HS-5 (cell line): ENCODE measurements at regions not wholly inside any gene's neighbourhood (a gene's known extent, or its start where the extent isn't known, plus 50 kb on each side); places are given as distances from the start of the nearest gene placed in this dataset.
A peak's percentile ranks its signal among the peaks of the same experiment; 100 is the strongest.

ENCODE experiments used
- DNase-seq: peaks from one replicate; pipeline ENCODE4 v3.0.0-alpha.2; 2012; ENCODE audit warnings: low read depth

GRCh38 chr2:12795851-12796250 is 79.1 kb downstream of the TRIB2 start:
- DNase-seq, result no peak

- DNase-seq, result no peak
These were observed 79.9 kb downstream of the TRIB2 start for GRCh38 chr2:12796657-12797056.

- no peak for DNase-seq
These were observed 81.1 kb downstream of the TRIB2 start for GRCh38 chr2:12797815-12798214.

- no peak for DNase-seq
These were observed 86.9 kb downstream of the TRIB2 start for GRCh38 chr2:12803607-12804006.

- DNase-seq, result no peak
These were observed 87.5 kb downstream of the TRIB2 start for GRCh38 chr2:12804091-12804856.

- DNase-seq, result no peak
These were observed 88.3 kb downstream of the TRIB2 start for GRCh38 chr2:12805033-12805432.

GRCh38 chr2:12806549-12807242 is 90.0 kb downstream of the TRIB2 start:
- no peak for DNase-seq

GRCh38 chr2:12807907-12808810 is 91.4 kb downstream of the TRIB2 start:
- no peak for DNase-seq

- DNase-seq, result no peak
These were observed 92.8 kb downstream of the TRIB2 start for GRCh38 chr2:12809526-12809925.

- DNase-seq, result no peak
These were observed 95.2 kb downstream of the TRIB2 start for GRCh38 chr2:12811916-12812315.

- no peak for DNase-seq
These were observed 96.4 kb downstream of the TRIB2 start for GRCh38 chr2:12813166-12813565.

- peak; percentile 63 for DNase-seq
These were observed 99.9 kb downstream of the TRIB2 start for GRCh38 chr2:12816379-12817306.

- no peak for DNase-seq
These were observed 101.1 kb downstream of the TRIB2 start for GRCh38 chr2:12817870-12818269.

- no peak for DNase-seq
These were observed 101.8 kb downstream of the TRIB2 start for GRCh38 chr2:12818416-12819102.

GRCh38 chr2:12819103-12819475 is 102.4 kb downstream of the TRIB2 start:
- DNase-seq, result peak; percentile 96

GRCh38 chr2:12819721-12820120 is 103.0 kb downstream of the TRIB2 start:
- no peak for DNase-seq

- DNase-seq, result no peak
These were observed 104.9 kb downstream of the TRIB2 start for GRCh38 chr2:12821656-12822055.

- no peak for DNase-seq
These were observed 107.6 kb downstream of the TRIB2 start for GRCh38 chr2:12824351-12824777.

GRCh38 chr2:12824778-12825379 is 108.1 kb downstream of the TRIB2 start:
- no peak for DNase-seq

- DNase-seq, result no peak
These were observed 110.0 kb downstream of the TRIB2 start for GRCh38 chr2:12826781-12827180.
